ENCODE measurements at regions not wholly inside any gene's neighbourhood (a gene's known extent, or its start where the extent isn't known, plus 50 kb on each side); places are given as distances from the start of the nearest gene placed in this dataset.

GRCh38 chr2:155442088-155442487 lies 743.6 kb downstream of the KCNJ3 start:
- CTCF ChIA-PET = no interaction called here
- ATAC-seq (ENCODE audit: low read depth) (no peak), DNase-seq (no peak)
- no peaks in the 10 kb centered on the region for H3K4me1 ChIP-seq (ENCODE audit: control insufficient read depth in 2 of 2, insufficient read depth in 2 of 2, low read length in 2 of 2)
- POLR2A ChIA-PET = no interaction called here
- no peak overlapping the region for H3K9ac ChIP-seq (ENCODE audit: low read length)
- H3K36me3 ChIP-seq (replicated peaks in 1 of 2; ENCODE audit: control extremely low read depth in 1 of 2, control insufficient read depth in 1 of 2, extremely low read depth in 1 of 2, insufficient read depth in 2 of 2, low read length in 1 of 2) = no peaks in the 10 kb centered on the region
- Mint-ChIP-seq H3K4me3 (no peak overlapping the region), H3K9me3 (ENCODE audit: insufficient read depth) (peaks cover 2% of the 10 kb centered on the region), H3K4me1 (no peaks in the 10 kb centered on the region), H3K27me3 (no peaks in the 10 kb centered on the region), H3K27ac (no peak overlapping the region)
- H2AFZ ChIP-seq (ENCODE audit: insufficient read depth, low read depth, low read length, poor library complexity, severe bottlenecking) = no peak overlapping the region
- no peak overlapping the region for H3K4me3 ChIP-seq (ENCODE audit: control extremely low read depth in 1 of 5, extremely low read depth in 1 of 5, insufficient read depth in 1 of 5, low read depth in 2 of 5, low read length in 4 of 5)
- H4K20me1 ChIP-seq (ENCODE audit: control insufficient read depth, insufficient read depth, low read length, poor library complexity, severe bottlenecking) = no peaks in the 10 kb centered on the region
- no peaks in the 10 kb centered on the region for H3K79me2 ChIP-seq (ENCODE audit: control insufficient read depth, insufficient read depth, low read length)
- no peaks in the 10 kb centered on the region for H3K9me3 ChIP-seq (ENCODE audit: control extremely low read depth in 1 of 3, control insufficient read depth in 2 of 3, insufficient read depth in 1 of 3, low read length in 2 of 3)
- no peak overlapping the region for H3K4me2 ChIP-seq (replicated peaks; ENCODE audit: low read depth, low read length, poor library complexity, severe bottlenecking)
- H3K27ac ChIP-seq (ENCODE audit: low read length in 2 of 2) = no peak overlapping the region
- intact Hi-C loops (cut with micrococcal nuclease) = no loop called here
- no peak for TF ChIP-seq EZH2 (IDR thresholded peaks at IDR 0.05; ENCODE audit: borderline replicate concordance, insufficient read depth, low read depth, low read length, poor library complexity, severe bottlenecking)
- TF ChIP-seq CTCF (IDR thresholded peaks at IDR 0.05) = no peak
- no CpG with 5 or more reads among the region's 2 CpGs for WGBS (ENCODE audit: insufficient coverage)
- no peaks in the 10 kb centered on the region for H3K27me3 ChIP-seq (replicated peaks in 1 of 4; ENCODE audit: control extremely low read depth in 1 of 4, control insufficient read depth in 3 of 4, insufficient read depth in 4 of 4, low read length in 3 of 4)

- Histone ChIP-seq H3K9ac (ENCODE audit: low read length) (no peak overlapping the region), H2AFZ (ENCODE audit: insufficient read depth, low read depth, low read length, poor library complexity, severe bottlenecking) (no peak overlapping the region), H3K27me3 (replicated peaks in 1 of 4; ENCODE audit: control extremely low read depth in 1 of 4, control insufficient read depth in 3 of 4, insufficient read depth in 4 of 4, low read length in 3 of 4) (no peaks in the 10 kb centered on the region), H3K4me2 (replicated peaks; ENCODE audit: low read depth, low read length, poor library complexity, severe bottlenecking) (no peak overlapping the region), H3K79me2 (ENCODE audit: control insufficient read depth, insufficient read depth, low read length) (no peaks in the 10 kb centered on the region), H4K20me1 (ENCODE audit: control insufficient read depth, insufficient read depth, low read length, poor library complexity, severe bottlenecking) (no peaks in the 10 kb centered on the region), H3K4me3 (ENCODE audit: control extremely low read depth in 1 of 5, extremely low read depth in 1 of 5, insufficient read depth in 1 of 5, low read depth in 2 of 5, low read length in 4 of 5) (no peak overlapping the region), H3K27ac (ENCODE audit: low read length in 2 of 2) (no peak overlapping the region), H3K9me3 (ENCODE audit: control extremely low read depth in 1 of 3, control insufficient read depth in 2 of 3, insufficient read depth in 1 of 3, low read length in 2 of 3) (no peaks in the 10 kb centered on the region), H3K4me1 (ENCODE audit: control insufficient read depth in 2 of 2, insufficient read depth in 2 of 2, low read length in 2 of 2) (no peaks in the 10 kb centered on the region), H3K36me3 (replicated peaks in 1 of 2; ENCODE audit: control extremely low read depth in 1 of 2, control insufficient read depth in 1 of 2, extremely low read depth in 1 of 2, insufficient read depth in 2 of 2, low read length in 1 of 2) (no peaks in the 10 kb centered on the region)
- POLR2A ChIA-PET = no interaction called here
- Mint-ChIP-seq H3K27ac (no peak overlapping the region), H3K4me1 (no peaks in the 10 kb centered on the region), H3K9me3 (ENCODE audit: insufficient read depth) (peaks cover 3% of the 10 kb centered on the region), H3K27me3 (no peaks in the 10 kb centered on the region), H3K4me3 (no peak overlapping the region)
- no peak for DNase-seq
- WGBS (ENCODE audit: insufficient coverage) = no CpG with 5 or more reads among the region's 9 CpGs
- ATAC-seq (ENCODE audit: low read depth) = no peak
- intact Hi-C loops (cut with micrococcal nuclease) = no loop called here
- TF ChIP-seq EZH2 (IDR thresholded peaks at IDR 0.05; ENCODE audit: borderline replicate concordance, insufficient read depth, low read depth, low read length, poor library complexity, severe bottlenecking) = no peak
- no peak for TF ChIP-seq CTCF (IDR thresholded peaks at IDR 0.05)
- CTCF ChIA-PET = no interaction called here
Measured at GRCh38 chr2:155431004-155431507, 732.6 kb downstream of the KCNJ3 start.

All from B cell (primary cell).